Ovary (tissue), 3 donors: ENCODE measurements at regions not wholly inside any gene's neighbourhood (a gene's known extent, or its start where the extent isn't known, plus 50 kb on each side); places are given as distances from the start of the nearest gene placed in this dataset.

Experiments used
- EP300 ChIP-seq: sonication (generic); formaldehyde crosslinking; IDR thresholded peaks from one replicate; pipeline ENCODE4 v1.6.1; 2017; ENCODE audit warnings: antibody characterized with exemption
- POLR2A ChIP-seq: fragments of 450-650 bp; IDR thresholded peaks from one replicate; pipeline ENCODE4 v1.6.1; 2017; ENCODE audit warnings: antibody characterized with exemption, mild to moderate bottlenecking, moderate library complexity
- TF ChIP-seq, protein P1 (sequence below), 3 donors: fragments of 450-650 bp in 2 of 3; fragments of 200-600 bp in 1 of 3; IDR thresholded peaks; one replicate each; pipeline versions ENCODE4 v1.5.1 to v1.8.0; 2016 to 2022; ENCODE audit warnings: antibody characterized with exemption in 3 of 3, mild to moderate bottlenecking in 1 of 3
- donor health status: DM: no; HTN: no; CAD: no.

DNA sequence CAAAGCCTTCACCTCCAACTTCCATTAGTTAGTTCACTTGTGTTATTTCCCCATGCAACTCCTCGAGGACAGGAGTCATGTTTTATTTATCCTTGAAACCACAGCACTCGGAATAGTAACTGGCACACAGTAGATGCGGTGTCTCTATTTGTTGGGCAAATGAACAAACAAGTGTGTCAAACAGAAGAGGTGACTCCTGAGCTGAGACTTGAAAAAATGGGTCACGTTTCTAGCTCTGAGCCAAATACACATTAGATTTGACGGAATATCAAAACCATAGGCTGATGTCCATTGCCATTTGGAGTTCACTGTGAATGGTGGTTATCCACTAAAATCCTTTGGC is 68.9 kb downstream of the C11orf91 start:
- TF ChIP-seq POLR2A (no peak), EP300 (no peak)
- TF ChIP-seq, protein P1, sequence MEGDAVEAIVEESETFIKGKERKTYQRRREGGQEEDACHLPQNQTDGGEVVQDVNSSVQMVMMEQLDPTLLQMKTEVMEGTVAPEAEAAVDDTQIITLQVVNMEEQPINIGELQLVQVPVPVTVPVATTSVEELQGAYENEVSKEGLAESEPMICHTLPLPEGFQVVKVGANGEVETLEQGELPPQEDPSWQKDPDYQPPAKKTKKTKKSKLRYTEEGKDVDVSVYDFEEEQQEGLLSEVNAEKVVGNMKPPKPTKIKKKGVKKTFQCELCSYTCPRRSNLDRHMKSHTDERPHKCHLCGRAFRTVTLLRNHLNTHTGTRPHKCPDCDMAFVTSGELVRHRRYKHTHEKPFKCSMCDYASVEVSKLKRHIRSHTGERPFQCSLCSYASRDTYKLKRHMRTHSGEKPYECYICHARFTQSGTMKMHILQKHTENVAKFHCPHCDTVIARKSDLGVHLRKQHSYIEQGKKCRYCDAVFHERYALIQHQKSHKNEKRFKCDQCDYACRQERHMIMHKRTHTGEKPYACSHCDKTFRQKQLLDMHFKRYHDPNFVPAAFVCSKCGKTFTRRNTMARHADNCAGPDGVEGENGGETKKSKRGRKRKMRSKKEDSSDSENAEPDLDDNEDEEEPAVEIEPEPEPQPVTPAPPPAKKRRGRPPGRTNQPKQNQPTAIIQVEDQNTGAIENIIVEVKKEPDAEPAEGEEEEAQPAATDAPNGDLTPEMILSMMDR (IDR thresholded peaks at IDR 0.05), result no peak
